Pancreas (tissue), 10 donors: ENCODE measurements at regions not wholly inside any gene's neighbourhood (a gene's known extent, or its start where the extent isn't known, plus 50 kb on each side); places are given as distances from the start of the nearest gene placed in this dataset.

Source experiments
- ATAC-seq, 4 donors: fragments of 200-7000 bp; cut with Tn5 transposase; one replicate each; pipeline versions ENCODE4 v1.8.0 to v1.9.1; 2020; ENCODE audit warnings: mild to moderate bottlenecking in 4 of 4, moderate library complexity in 4 of 4
- DNase-seq, 6 donors: peaks; one replicate each; pipeline ENCODE4 v3.0.0-alpha.2; 2020
- FAIRE-seq: peaks from 2 replicates; lab custom pipeline; 2012; peaks lifted over from hg19 to GRCh38; lab: Jason Lieb, UNC
- H3K27ac ChIP-seq, 4 donors: fragments of 200-600 bp; sonication (generic); 1 replicate in 3 of 4; 2 replicates in 1 of 4; pipeline versions ENCODE4 v1.5.0 to v1.8.0; 2020
- H3K27me3 ChIP-seq, 4 donors: fragments of 200-600 bp; one replicate each; pipeline ENCODE4 v1.8.0; 2021
- H3K36me3 ChIP-seq, 3 donors: fragments of 200-600 bp; sonication (generic) in 1 of 3; one replicate each; pipeline versions ENCODE4 v1.5.0 to v1.8.0; 2020 to 2021
- H3K4me1 ChIP-seq, 3 donors: fragments of 200-600 bp; one replicate each; pipeline ENCODE4 v1.8.0; 2021
- H3K4me3 ChIP-seq, 4 donors: fragments of 200-600 bp; sonication (generic) in 2 of 4; one replicate each; pipeline versions ENCODE4 v1.5.0 to v1.8.0; 2020 to 2021
- H3K9me3 ChIP-seq, 4 donors: fragments of 200-600 bp; one replicate each; pipeline ENCODE4 v1.8.0; 2021
- CTCF ChIP-seq, 4 donors: fragments of 200-600 bp; sonication (generic) in 3 of 4; IDR thresholded peaks; one replicate each; pipeline versions ENCODE4 v1.5.0 to v1.8.0; 2021; ENCODE audit warnings: antibody characterized with exemption in 4 of 4
- WGBS, 2 donors: extraction: QIAGEN DNeasy Blood & Tissue Kit; methylation state at CpG; one replicate each; pipeline ENCODE4 v1.1.7; 2013; 5-methylcytosine and 5-hydroxymethylcytosine counted together
- intact Hi-C, 3 donors: fragments of 100-400 bp; cut with DNase I; formaldehyde crosslinking; loops; one replicate each; pipeline versions ENCODE4 v1.11.1 to v1.14.2; 2022
- donor health status: healthy with polysubstance abuse.
- donor health status: DM: no; HTN: no; CAD: no; lungs with moderate emphysema.
- donor health status: DM: no; HTN: no; CAD: no.
- donor health status: control.
- donor health status: control.
- donor health status: Bipolar disorder and iron deficiency.
- donor health status: DM: yes; HTN: yes; CAD: no.
- donor health status: DM: no; HTN: no; CAD: no.
- donor health status: DM: no; HTN: no; CAD: no.
- donor health status: DM: yes; HTN: yes; CAD: no.

DNA sequence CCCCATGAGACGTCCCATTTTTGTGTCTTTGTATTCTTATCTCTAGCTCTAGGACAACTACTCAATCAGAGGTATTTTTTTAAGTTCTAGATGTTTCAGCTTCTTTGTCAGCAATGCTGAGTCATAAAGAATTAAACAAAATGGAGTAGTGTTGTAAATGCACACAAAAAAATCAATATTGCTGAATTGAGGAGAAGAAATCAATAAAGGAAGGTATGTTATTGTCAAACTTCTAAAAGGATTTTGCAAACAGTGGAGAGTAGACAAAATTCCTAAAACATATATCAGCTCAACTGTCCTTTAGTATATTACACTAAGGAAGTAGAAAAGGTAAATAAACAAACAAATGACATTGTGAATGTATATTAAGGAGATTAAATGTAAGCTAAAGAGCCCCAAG is 726.1 kb upstream of the NRXN1 start:
- WGBS, 2 donors, result 22 to 24% methylated on average over 1 of the region's 1 CpG
- intact Hi-C loops, result no loop called here

GRCh38 chr2:51734115-51734514 is 702.2 kb upstream of the NRXN1 start:
- no peaks in the 10 kb centered on the region for H3K9me3 ChIP-seq
- 83 to 94% methylated on average over 1 of the region's 1 CpG for WGBS, 2 donors
- ATAC-seq, result no peak
- no peak overlapping the region for H3K27ac ChIP-seq
- no peaks in the 10 kb centered on the region for H3K36me3 ChIP-seq
- no peak for FAIRE-seq
- no peak overlapping the region for H3K4me3 ChIP-seq
- H3K4me1 ChIP-seq, result no peaks in the 10 kb centered on the region
- DNase-seq, result no peak
- intact Hi-C loops, result no loop called here
- H3K27me3 ChIP-seq, result no peaks in the 10 kb centered on the region
- TF ChIP-seq CTCF (IDR thresholded peaks at IDR 0.05), result no peak

More for the DNA sequence above, 726.1 kb upstream of the NRXN1 start:
- H3K4me1 ChIP-seq, result no peaks in the 10 kb centered on the region
- no peaks in the 10 kb centered on the region for H3K27me3 ChIP-seq
- no peaks in the 10 kb centered on the region for H3K9me3 ChIP-seq
- no peaks in the 10 kb centered on the region for H3K36me3 ChIP-seq
- DNase-seq (no peak), ATAC-seq (no peak), FAIRE-seq (no peak)
- H3K27ac ChIP-seq, result no peak overlapping the region
- H3K4me3 ChIP-seq, result no peak overlapping the region
- TF ChIP-seq CTCF (IDR thresholded peaks at IDR 0.05), result no peak

GRCh38 chr2:51723691-51724090 is 691.8 kb upstream of the NRXN1 start:
- no peaks in the 10 kb centered on the region for H3K9me3 ChIP-seq
- intact Hi-C loops, result no loop called here
- DNase-seq, result no peak
- H3K27ac ChIP-seq, result no peak overlapping the region
- no peaks in the 10 kb centered on the region for H3K27me3 ChIP-seq
- H3K36me3 ChIP-seq, result no peaks in the 10 kb centered on the region
- no peak for ATAC-seq
- H3K4me1 ChIP-seq, result no peaks in the 10 kb centered on the region
- H3K4me3 ChIP-seq, result no peak overlapping the region
- no peak for FAIRE-seq
- 2 to 36% methylated on average over 1 of the region's 1 CpG for WGBS, 2 donors
- TF ChIP-seq CTCF (IDR thresholded peaks at IDR 0.05), result no peak

- intact Hi-C loops, result no loop called here
- ATAC-seq, result no peak
- WGBS, 2 donors, result 44 to 60% methylated on average over 1 of the region's 1 CpG
Observed at GRCh38 chr2:51722311-51722710, 690.4 kb upstream of the NRXN1 start.

DNA sequence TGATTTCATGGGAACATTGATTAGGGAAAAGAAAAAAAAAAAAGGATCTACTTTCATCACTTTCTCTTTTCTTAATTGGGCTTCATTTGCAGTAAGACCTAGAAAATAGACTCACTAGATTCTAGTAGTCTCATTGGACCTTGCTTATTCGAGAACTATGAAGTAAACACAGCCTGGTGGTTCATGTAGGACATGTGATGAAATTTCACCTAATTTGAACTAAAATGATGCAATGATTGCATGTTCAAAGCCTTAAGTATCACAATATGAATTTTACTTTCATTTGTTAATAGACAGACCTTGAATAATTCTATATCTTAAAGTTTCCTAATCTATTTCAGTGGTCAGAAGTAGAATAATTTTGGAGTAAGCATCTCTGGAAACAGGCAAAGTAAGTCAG is 688.9 kb upstream of the NRXN1 start:
- Histone ChIP-seq H3K27me3 (no peaks in the 10 kb centered on the region), H3K36me3 (no peaks in the 10 kb centered on the region), H3K4me3 (no peak overlapping the region), H3K9me3 (no peaks in the 10 kb centered on the region), H3K27ac (no peak overlapping the region), H3K4me1 (no peaks in the 10 kb centered on the region)
- DNase-seq (no peak), ATAC-seq (no peak), FAIRE-seq (no peak)
- intact Hi-C loops, result no loop called here
- no peak for TF ChIP-seq CTCF (IDR thresholded peaks at IDR 0.05)
- 74 to 85% methylated on average over 1 of the region's 1 CpG for WGBS, 2 donors

More at GRCh38 chr2:51722311-51722710, 690.4 kb upstream of the NRXN1 start:
- H3K4me3 ChIP-seq, result no peak overlapping the region
- no peak for TF ChIP-seq CTCF (IDR thresholded peaks at IDR 0.05)
- no peaks in the 10 kb centered on the region for H3K4me1 ChIP-seq
- H3K27ac ChIP-seq, result no peak overlapping the region
- no peak for DNase-seq
- no peaks in the 10 kb centered on the region for H3K27me3 ChIP-seq
- no peak for FAIRE-seq
- no peaks in the 10 kb centered on the region for H3K36me3 ChIP-seq
- H3K9me3 ChIP-seq, result no peaks in the 10 kb centered on the region
